Keratinocyte (primary cell): ENCODE measurements at regions not wholly inside any gene's neighbourhood (a gene's known extent, or its start where the extent isn't known, plus 50 kb on each side); places are given as distances from the start of the nearest gene placed in this dataset.

Experiments
- DNase-seq: peaks from one replicate; pipeline ENCODE4 v3.0.0-alpha.2; 2011; ENCODE audit warnings: low read depth, missing footprints, low spot score
- FAIRE-seq: peaks from 2 replicates; lab custom pipeline; 2011; peaks lifted over from hg19 to GRCh38; lab: Jason Lieb, UNC
- H2AFZ ChIP-seq: 2 replicates; pipeline ENCODE4 v1.6.0; 2012; ENCODE audit warnings: low read length, control low read depth, inconsistent platforms; ENCODE audit not compliant: control insufficient read depth
- H3K27ac ChIP-seq: 2 replicates; pipeline ENCODE4 v1.5.1; 2011; ENCODE audit warnings: low read length; ENCODE audit not compliant: control insufficient read depth, insufficient read depth
- H3K27me3 ChIP-seq: 3 replicates; pipeline ENCODE4 v1.6.0; 2011; ENCODE audit warnings: low read length; ENCODE audit not compliant: control insufficient read depth, insufficient read depth; ENCODE audit errors: extremely low read depth
- H3K36me3 ChIP-seq, 2 experiments: 2 replicates in 1 of 2; 3 replicates in 1 of 2; pipeline ENCODE4 v1.5.1; 2011; ENCODE audit warnings: low read length in 2 of 2, mild to moderate bottlenecking in 1 of 2; ENCODE audit not compliant: control insufficient read depth in 2 of 2, insufficient read depth in 2 of 2; ENCODE audit errors: extremely low read depth in 1 of 2
- H3K4me1 ChIP-seq: 3 replicates; pipeline ENCODE4 v1.5.1; 2011; ENCODE audit warnings: low read length; ENCODE audit not compliant: control insufficient read depth, insufficient read depth; ENCODE audit errors: extremely low read depth
- H3K4me2 ChIP-seq: 3 replicates; pipeline ENCODE4 v1.6.0; 2011; ENCODE audit warnings: low read depth, low read length; ENCODE audit not compliant: control insufficient read depth, insufficient read depth; ENCODE audit errors: extremely low read depth
- H3K4me3 ChIP-seq, 3 experiments: fragments of 200-600 bp in 1 of 3; sonication (generic) in 1 of 3; 2 replicates in 2 of 3; 3 replicates in 1 of 3; pipeline ENCODE4 v1.5.1; 2011 to 2016; ENCODE audit warnings: low read length in 3 of 3, mild to moderate bottlenecking in 3 of 3, control low read depth in 2 of 3, inconsistent platforms in 1 of 3, low read depth in 1 of 3, mixed read lengths in 1 of 3, mixed run types in 1 of 3, moderate library complexity in 1 of 3; ENCODE audit not compliant: control insufficient read depth in 2 of 3, insufficient read depth in 2 of 3; ENCODE audit errors: extremely low read depth in 1 of 3
- H3K79me2 ChIP-seq: 2 replicates; pipeline ENCODE4 v1.6.0; 2012; ENCODE audit warnings: low read length; ENCODE audit not compliant: control insufficient read depth, insufficient read depth
- H3K9ac ChIP-seq: 3 replicates; pipeline ENCODE4 v1.6.0; 2011; ENCODE audit warnings: low read length; ENCODE audit not compliant: control insufficient read depth, insufficient read depth; ENCODE audit errors: extremely low read depth
- H3K9me1 ChIP-seq: 3 replicates; pipeline ENCODE4 v1.6.0; 2011; ENCODE audit warnings: low read length; ENCODE audit not compliant: control insufficient read depth, insufficient read depth; ENCODE audit errors: extremely low read depth
- H3K9me3 ChIP-seq: 2 replicates; pipeline ENCODE4 v1.5.1; 2012; ENCODE audit warnings: low read depth, low read length; ENCODE audit not compliant: control insufficient read depth
- H4K20me1 ChIP-seq: 3 replicates; pipeline ENCODE4 v1.6.0; 2011; ENCODE audit warnings: low read length; ENCODE audit not compliant: control insufficient read depth, insufficient read depth; ENCODE audit errors: extremely low read depth
- CTCF ChIP-seq, 3 experiments: IDR thresholded peaks in 1 of 3; conservative IDR thresholded peaks in 1 of 3; optimal IDR thresholded peaks in 1 of 3; 2 replicates in 2 of 3; 3 replicates in 1 of 3; pipeline versions ENCODE3 to v1.5.1; 2011; ENCODE audit warnings: low read length in 3 of 3, mild to moderate bottlenecking in 3 of 3, moderate library complexity in 2 of 3, control low read depth in 1 of 3, inconsistent platforms in 1 of 3; ENCODE audit not compliant: insufficient read depth in 2 of 3; ENCODE audit errors: extremely low read depth in 1 of 3
- EZH2 ChIP-seq: IDR thresholded peaks from one replicate; pipeline ENCODE4 v1.6.1; 2012; ENCODE audit warnings: inconsistent platforms, mild to moderate bottlenecking, low read length, moderate library complexity
- dilution Hi-C: fragments of 300-500 bp; cut with MboI; formaldehyde crosslinking; loops from one replicate; pipeline ENCODE4 v1.7.0; 2020; ENCODE audit warnings: low sequenced_read_pairs; ENCODE audit not compliant: extremely low pct_ligation_motif_present

- H3K4me1 ChIP-seq = no peaks in the 10 kb centered on the region
- no peaks in the 10 kb centered on the region for H3K9me1 ChIP-seq
- TF ChIP-seq CTCF (optimal IDR thresholded peaks at IDR 0.05 in 1 of 3, IDR thresholded peaks at IDR 0.05 in 1 of 3, conservative IDR thresholded peaks at IDR 0.05 in 1 of 3; ENCODE audit: extremely low read depth in 1 of 3, insufficient read depth in 2 of 3, low read length in 3 of 3) (no peak), EZH2 (no peak)
- H3K79me2 ChIP-seq = no peaks in the 10 kb centered on the region
- DNase-seq = no peak
- H3K4me2 ChIP-seq = no peak overlapping the region
- no peaks in the 10 kb centered on the region for H3K27me3 ChIP-seq
- no peak overlapping the region for H3K9ac ChIP-seq
- dilution Hi-C loops = no loop called here
- H2AFZ ChIP-seq = no peak overlapping the region
- no peak overlapping the region for H3K4me3 ChIP-seq
- H3K9me3 ChIP-seq = no peaks in the 10 kb centered on the region
- H3K27ac ChIP-seq = no peak overlapping the region
- FAIRE-seq = no peak
- H4K20me1 ChIP-seq = no peaks in the 10 kb centered on the region
- no peaks in the 10 kb centered on the region for H3K36me3 ChIP-seq
These were observed 439.2 kb downstream of the PCDH10 start for GRCh38 chr4:133588306-133588705.

GRCh38 chr4:133585323-133585722 is 436.2 kb downstream of the PCDH10 start:
- Histone ChIP-seq H3K9me1 (no peaks in the 10 kb centered on the region), H2AFZ (no peak overlapping the region), H3K9me3 (no peaks in the 10 kb centered on the region), H3K79me2 (no peaks in the 10 kb centered on the region), H3K4me1 (no peaks in the 10 kb centered on the region), H3K9ac (no peak overlapping the region), H3K4me2 (no peak overlapping the region), H3K4me3 (no peak overlapping the region), H3K36me3 (no peaks in the 10 kb centered on the region), H3K27me3 (no peaks in the 10 kb centered on the region), H3K27ac (no peak overlapping the region), H4K20me1 (no peaks in the 10 kb centered on the region)
- dilution Hi-C loops = no loop called here
- FAIRE-seq (no peak), DNase-seq (no peak)
- TF ChIP-seq EZH2 = no peak
- no peak for TF ChIP-seq CTCF (optimal IDR thresholded peaks at IDR 0.05 in 1 of 3, IDR thresholded peaks at IDR 0.05 in 1 of 3, conservative IDR thresholded peaks at IDR 0.05 in 1 of 3; ENCODE audit: extremely low read depth in 1 of 3, insufficient read depth in 2 of 3, low read length in 3 of 3)
